ENCODE measurements at regions not wholly inside any gene's neighbourhood (a gene's known extent, or its start where the extent isn't known, plus 50 kb on each side); places are given as distances from the start of the nearest gene placed in this dataset.

GRCh38 chr13:64850017-64850416, 2380.1 kb downstream of the PCDH9 start:
- Histone ChIP-seq H3K36me3 (no peaks in the 10 kb centered on the region), H3K4me1 (no peaks in the 10 kb centered on the region), H3K27me3 (no peaks in the 10 kb centered on the region), H3K4me3 (no peak overlapping the region), H3K27ac (no peak overlapping the region), H3K9me3 (no peaks in the 10 kb centered on the region)
- no peak for DNase-seq
- intact Hi-C loops (cut with DNase I), result no loop called here
- ATAC-seq, result no peak
- FAIRE-seq, result no peak
- TF ChIP-seq CTCF (IDR thresholded peaks at IDR 0.05), result no peak

- TF ChIP-seq CTCF (IDR thresholded peaks at IDR 0.05), result no peak
- intact Hi-C loops (cut with DNase I), result no loop called here
Measured at GRCh38 chr13:64849196-64849595, 2380.9 kb downstream of the PCDH9 start.

GRCh38 chr13:64847767-64848166, 2382.4 kb downstream of the PCDH9 start:
- Histone ChIP-seq H3K27me3 (no peaks in the 10 kb centered on the region), H3K27ac (no peak overlapping the region), H3K4me1 (no peaks in the 10 kb centered on the region), H3K36me3 (no peaks in the 10 kb centered on the region), H3K9me3 (no peaks in the 10 kb centered on the region), H3K4me3 (no peak overlapping the region)
- 26 to 32% methylated on average over 6 of the region's 6 CpGs for WGBS, 2 donors
- no peak for TF ChIP-seq CTCF (IDR thresholded peaks at IDR 0.05)
- intact Hi-C loops (cut with DNase I), result no loop called here
- FAIRE-seq, result no peak
- DNase-seq, result no peak
- ATAC-seq, result no peak

More at GRCh38 chr13:64849196-64849595, 2380.9 kb downstream of the PCDH9 start:
- FAIRE-seq (no peak), ATAC-seq (no peak), DNase-seq (no peak)
- no peak overlapping the region for H3K4me3 ChIP-seq
- H3K4me1 ChIP-seq, result no peaks in the 10 kb centered on the region
- H3K36me3 ChIP-seq, result no peaks in the 10 kb centered on the region
- no peaks in the 10 kb centered on the region for H3K27me3 ChIP-seq
- no peaks in the 10 kb centered on the region for H3K9me3 ChIP-seq
- no peak overlapping the region for H3K27ac ChIP-seq

- no peak overlapping the region for H3K27ac ChIP-seq
- no peaks in the 10 kb centered on the region for H3K4me1 ChIP-seq
- H3K9me3 ChIP-seq, result no peaks in the 10 kb centered on the region
- ATAC-seq (no peak), DNase-seq (no peak), FAIRE-seq (no peak)
- TF ChIP-seq CTCF (IDR thresholded peaks at IDR 0.05), result no peak
- intact Hi-C loops (cut with DNase I), result no loop called here
- 23 to 42% methylated on average over 1 of the region's 1 CpG for WGBS, 2 donors
- no peak overlapping the region for H3K4me3 ChIP-seq
- no peaks in the 10 kb centered on the region for H3K36me3 ChIP-seq
- no peaks in the 10 kb centered on the region for H3K27me3 ChIP-seq
Measured at GRCh38 chr13:64845110-64845509, 2385.0 kb downstream of the PCDH9 start.

- H3K27ac ChIP-seq, result no peak overlapping the region
- H3K4me1 ChIP-seq, result no peaks in the 10 kb centered on the region
- H3K9me3 ChIP-seq, result no peaks in the 10 kb centered on the region
- intact Hi-C loops (cut with DNase I), result no loop called here
- ATAC-seq (no peak), FAIRE-seq (no peak), DNase-seq (no peak)
- no peak overlapping the region for H3K4me3 ChIP-seq
- TF ChIP-seq CTCF (IDR thresholded peaks at IDR 0.05), result no peak
- H3K36me3 ChIP-seq, result no peaks in the 10 kb centered on the region
- 66 to 81% methylated on average over 2 of the region's 2 CpGs for WGBS, 2 donors
- no peaks in the 10 kb centered on the region for H3K27me3 ChIP-seq
Measured at GRCh38 chr13:64819081-64819480, 2411.1 kb downstream of the PCDH9 start.

Data from pancreas (tissue), 10 donors.